GM04503 (cell line): ENCODE measurements at regions not wholly inside any gene's neighbourhood (a gene's known extent, or its start where the extent isn't known, plus 50 kb on each side); places are given as distances from the start of the nearest gene placed in this dataset.
"Not testable (repeated sequence)": the region's sequence is repeated elsewhere in the genome, so short reads cannot be mapped to it uniquely, and the experiment has no call there.

ENCODE experiments used
- DNase-seq: peaks from one replicate; pipeline ENCODE4 v3.0.0-alpha.2; 2012; ENCODE audit warnings: low read depth

GRCh38 chr3:118525077-118525476, 509.6 kb downstream of the IGSF11 start:
- no peak for DNase-seq

DNA sequence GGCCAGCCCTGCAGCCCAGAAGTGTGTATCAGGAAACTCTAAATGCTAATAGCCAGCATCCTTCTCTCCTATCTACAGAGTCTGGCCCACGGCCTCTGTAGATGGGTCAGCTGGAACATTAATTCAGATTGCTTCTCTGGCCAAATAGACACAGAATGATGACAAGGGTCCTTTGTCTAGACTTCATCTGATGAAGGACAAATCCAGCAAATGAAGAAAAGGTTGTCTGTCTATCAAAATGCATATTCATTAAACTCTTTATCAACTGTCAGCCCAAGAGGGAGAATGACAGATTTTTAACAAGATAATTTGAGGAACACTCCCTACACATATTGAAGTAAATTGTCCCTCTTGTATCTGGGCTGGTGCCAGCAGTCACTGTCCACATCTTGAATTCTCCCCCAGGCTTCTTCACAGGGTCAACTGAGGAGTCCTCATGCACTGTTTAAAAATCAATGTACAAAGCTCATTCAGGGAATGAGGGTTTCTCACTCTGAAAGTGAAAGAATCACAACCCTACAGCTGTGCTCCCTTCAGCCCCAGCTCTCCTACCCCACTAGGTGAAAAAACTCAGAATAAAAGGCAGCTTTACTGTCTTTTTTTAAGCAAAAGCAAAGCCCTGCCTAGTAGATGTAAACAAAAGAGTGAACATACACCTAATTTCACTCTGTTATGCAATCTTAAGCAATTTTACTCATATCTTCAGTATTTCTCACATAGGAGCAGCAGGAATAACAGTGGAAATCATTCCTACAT, 507.7 kb downstream of the IGSF11 start:
- DNase-seq = no peak

- no peak for DNase-seq
Measured at GRCh38 chr3:118527514-118528044, 507.1 kb downstream of the IGSF11 start.

GRCh38 chr3:118529554-118529953, 505.1 kb downstream of the IGSF11 start:
- DNase-seq = no peak

GRCh38 chr3:118530350-118530922, 504.2 kb downstream of the IGSF11 start:
- no peak for DNase-seq

DNA sequence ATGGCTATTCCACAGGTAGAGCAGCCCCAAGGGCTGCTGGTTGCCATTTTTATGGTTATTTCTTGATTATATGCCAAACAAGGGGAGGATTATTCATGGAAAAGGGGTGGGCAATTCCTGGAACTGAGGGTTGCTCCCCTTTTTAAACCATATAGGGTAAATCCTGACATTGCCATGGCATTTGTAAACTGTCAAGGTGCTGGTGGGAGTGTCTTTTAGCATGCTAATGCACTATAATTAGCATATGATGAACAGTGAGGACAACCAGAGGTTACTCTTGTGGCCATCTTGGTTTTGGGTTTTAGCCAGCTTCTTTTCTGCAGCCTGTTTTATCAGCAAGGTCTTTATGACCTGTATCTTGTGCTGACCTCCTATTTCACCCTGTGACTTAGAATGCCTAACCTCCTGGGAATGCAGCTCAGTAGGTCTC, 503.7 kb downstream of the IGSF11 start:
- DNase-seq = not testable (repeated sequence)

DNA sequence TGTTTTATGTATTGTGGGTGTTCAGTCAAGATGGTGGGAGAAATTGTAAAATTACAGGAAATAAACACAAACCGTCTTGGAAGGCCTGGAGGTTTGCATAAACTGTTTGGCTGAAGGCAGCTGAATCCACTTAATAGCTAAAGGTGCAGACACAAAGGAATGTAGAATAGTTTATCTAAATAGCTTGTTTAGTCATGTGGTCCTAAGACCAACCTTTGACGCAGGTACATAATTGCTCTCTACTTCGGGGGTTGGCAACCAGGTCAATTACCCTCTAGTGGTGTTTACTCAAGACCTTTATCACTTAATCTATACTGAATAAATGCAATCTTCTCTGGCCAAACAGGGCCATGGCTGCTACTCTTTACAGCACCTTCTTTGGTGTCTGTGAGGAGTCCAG, 502.8 kb downstream of the IGSF11 start:
- no peak for DNase-seq

- DNase-seq = no peak
Measured at GRCh38 chr3:118533676-118534075, 501.0 kb downstream of the IGSF11 start.

- no peak for DNase-seq
Measured at GRCh38 chr3:118534519-118534918, 500.1 kb downstream of the IGSF11 start.

DNA sequence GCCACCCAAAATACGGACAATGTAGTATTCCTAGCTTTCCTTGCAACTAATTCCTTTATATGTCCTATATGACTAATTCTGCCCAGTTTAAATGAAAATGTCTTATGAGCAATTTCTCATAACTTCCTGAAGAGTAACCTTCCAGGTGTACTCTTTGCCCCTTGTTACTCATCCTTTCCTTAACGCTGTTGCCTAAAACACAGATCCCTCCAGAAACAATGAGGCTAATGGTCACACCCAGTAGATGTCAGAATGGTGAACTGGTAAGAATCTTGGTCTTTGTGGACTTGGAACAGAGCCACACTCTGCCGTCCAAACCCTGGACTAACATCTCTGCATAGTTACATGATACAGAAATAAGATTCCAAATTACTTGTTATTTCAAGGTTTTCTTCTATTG, 497.9 kb downstream of the IGSF11 start:
- DNase-seq = no peak

- no peak for DNase-seq
Measured at GRCh38 chr3:118537454-118537853, 497.2 kb downstream of the IGSF11 start.

GRCh38 chr3:118538187-118538586, 496.5 kb downstream of the IGSF11 start:
- no peak for DNase-seq

DNA sequence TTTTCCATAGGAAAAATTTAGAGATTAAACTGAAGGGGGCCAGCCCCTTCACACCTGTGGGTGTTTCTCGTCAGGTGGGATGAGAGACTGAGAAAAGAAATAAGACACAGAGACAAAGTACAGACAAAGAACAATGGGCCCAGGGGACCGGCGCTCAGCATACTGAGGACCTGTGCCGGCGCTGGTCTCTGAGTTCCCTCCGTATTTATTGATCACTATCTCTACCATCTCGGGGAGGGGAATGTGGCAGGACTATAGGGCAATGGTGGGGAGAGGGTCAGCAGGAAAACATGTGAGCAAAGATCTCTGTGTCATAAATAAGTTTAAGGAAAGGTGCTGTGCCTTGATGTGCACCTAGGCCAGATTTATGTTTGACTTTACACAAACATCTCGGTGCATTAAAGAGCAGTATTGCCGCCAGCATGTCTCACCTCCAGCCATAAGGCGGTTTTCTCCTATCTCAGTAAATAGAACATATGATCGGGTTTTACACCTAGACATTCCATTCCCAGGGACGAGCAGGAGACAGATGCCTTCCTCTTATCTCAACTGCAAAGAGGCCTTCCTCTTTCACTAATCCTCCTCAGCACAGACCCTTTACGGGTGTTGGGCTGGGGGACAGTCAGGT, 494.7 kb downstream of the IGSF11 start:
- not testable (repeated sequence) for DNase-seq

GRCh38 chr3:118540448-118540821, 494.2 kb downstream of the IGSF11 start:
- DNase-seq = not testable (repeated sequence)

GRCh38 chr3:118540826-118541225, 493.8 kb downstream of the IGSF11 start:
- no peak for DNase-seq

DNA sequence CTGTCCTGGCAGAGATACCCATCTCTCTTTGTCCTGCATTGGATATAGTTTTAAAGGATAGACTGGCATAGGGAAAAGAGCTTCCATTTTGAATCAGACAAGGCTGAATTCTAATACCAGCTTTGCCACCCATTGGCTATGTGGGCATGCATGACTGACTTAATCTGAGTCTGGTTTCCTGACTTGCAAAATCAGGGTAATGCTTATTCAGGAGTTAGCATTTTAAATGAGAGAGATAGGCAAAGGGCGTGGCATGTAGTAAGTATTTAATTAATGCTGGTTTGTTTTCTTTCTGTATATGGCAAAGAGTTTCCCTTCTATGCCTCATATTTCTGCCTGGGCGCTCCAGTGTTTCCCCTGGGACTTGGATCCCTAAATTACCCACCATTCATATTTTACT, 492.9 kb downstream of the IGSF11 start:
- DNase-seq = no peak

GRCh38 chr3:118543832-118544231, 490.8 kb downstream of the IGSF11 start:
- no peak for DNase-seq

DNA sequence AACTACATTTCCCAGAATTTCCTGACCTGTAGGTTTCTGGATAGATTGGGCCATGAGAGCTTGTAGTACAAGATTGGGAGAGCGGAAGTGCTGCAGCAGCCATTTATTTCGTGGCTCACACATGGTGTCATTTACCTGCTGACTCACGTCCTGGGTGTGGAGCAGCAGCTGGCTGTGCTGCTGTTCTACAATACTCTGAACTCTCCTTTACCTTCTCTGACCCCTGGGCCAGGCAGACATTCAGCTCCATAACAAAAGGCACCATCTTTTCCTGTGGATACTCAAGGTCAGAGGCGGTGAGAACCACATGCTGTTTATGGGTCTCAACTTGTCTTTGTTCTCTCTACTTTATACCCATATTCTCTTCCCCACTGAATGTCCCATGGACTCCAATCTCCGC, 490.2 kb downstream of the IGSF11 start:
- no peak for DNase-seq

- no peak for DNase-seq
Measured at GRCh38 chr3:118548434-118548833, 486.2 kb downstream of the IGSF11 start.

DNA sequence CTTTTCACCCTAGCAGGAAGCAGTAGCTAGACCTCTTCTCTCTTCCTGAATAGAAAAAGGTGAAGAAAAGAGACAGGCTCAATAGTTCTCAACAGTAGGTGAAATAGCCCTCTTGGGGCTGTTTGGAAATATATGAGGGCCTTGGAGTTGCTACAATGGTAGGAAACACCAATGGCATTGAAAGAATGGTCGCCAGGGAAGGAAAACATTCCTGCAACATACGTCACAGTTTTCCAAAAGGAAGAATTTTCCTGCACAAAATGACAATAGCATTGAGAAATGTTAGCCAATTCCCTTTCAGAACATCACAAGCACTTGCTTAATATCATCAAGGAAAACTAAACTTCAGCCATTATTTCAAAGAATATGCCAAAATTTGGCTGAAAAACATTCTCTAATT, 484.5 kb downstream of the IGSF11 start:
- no peak for DNase-seq

- DNase-seq = no peak
Measured at GRCh38 chr3:118550556-118550955, 484.1 kb downstream of the IGSF11 start.

GRCh38 chr3:118554148-118554838, 480.4 kb downstream of the IGSF11 start:
- no peak for DNase-seq

- no peak for DNase-seq
Measured at GRCh38 chr3:118556983-118557382, 477.7 kb downstream of the IGSF11 start.
